ENCODE measurements at regions not wholly inside any gene's neighbourhood (a gene's known extent, or its start where the extent isn't known, plus 50 kb on each side); places are given as distances from the start of the nearest gene placed in this dataset.

DNA sequence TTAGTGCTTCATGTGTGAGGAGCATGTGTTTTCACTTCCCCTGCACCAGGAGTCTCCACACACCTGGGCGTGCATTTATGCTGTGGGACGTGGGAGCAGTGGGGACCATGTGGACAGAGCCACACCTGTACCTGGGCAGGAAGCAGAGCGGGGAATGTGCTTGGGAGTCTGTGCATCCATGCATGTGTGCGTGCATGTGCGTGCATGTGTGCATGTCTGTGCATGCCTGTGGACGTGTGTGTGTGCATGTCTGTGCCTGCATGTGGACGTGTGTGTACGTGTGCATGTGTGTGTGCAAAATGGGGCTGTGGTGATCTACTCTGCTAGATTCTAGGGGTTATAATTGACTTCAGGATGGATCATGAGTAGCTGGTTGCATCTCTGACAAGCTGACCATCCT lies 224.0 kb upstream of the GMDS start:
- TF ChIP-seq POLR2A (IDR thresholded peaks at IDR 0.05): no peak
- TF ChIP-seq, protein P1, sequence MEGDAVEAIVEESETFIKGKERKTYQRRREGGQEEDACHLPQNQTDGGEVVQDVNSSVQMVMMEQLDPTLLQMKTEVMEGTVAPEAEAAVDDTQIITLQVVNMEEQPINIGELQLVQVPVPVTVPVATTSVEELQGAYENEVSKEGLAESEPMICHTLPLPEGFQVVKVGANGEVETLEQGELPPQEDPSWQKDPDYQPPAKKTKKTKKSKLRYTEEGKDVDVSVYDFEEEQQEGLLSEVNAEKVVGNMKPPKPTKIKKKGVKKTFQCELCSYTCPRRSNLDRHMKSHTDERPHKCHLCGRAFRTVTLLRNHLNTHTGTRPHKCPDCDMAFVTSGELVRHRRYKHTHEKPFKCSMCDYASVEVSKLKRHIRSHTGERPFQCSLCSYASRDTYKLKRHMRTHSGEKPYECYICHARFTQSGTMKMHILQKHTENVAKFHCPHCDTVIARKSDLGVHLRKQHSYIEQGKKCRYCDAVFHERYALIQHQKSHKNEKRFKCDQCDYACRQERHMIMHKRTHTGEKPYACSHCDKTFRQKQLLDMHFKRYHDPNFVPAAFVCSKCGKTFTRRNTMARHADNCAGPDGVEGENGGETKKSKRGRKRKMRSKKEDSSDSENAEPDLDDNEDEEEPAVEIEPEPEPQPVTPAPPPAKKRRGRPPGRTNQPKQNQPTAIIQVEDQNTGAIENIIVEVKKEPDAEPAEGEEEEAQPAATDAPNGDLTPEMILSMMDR (IDR thresholded peaks at IDR 0.05): no peak

Measured in adrenal gland (tissue), 5 donors.